ENCODE measurements at regions not wholly inside any gene's neighbourhood (a gene's known extent, or its start where the extent isn't known, plus 50 kb on each side); places are given as distances from the start of the nearest gene placed in this dataset.

DNA sequence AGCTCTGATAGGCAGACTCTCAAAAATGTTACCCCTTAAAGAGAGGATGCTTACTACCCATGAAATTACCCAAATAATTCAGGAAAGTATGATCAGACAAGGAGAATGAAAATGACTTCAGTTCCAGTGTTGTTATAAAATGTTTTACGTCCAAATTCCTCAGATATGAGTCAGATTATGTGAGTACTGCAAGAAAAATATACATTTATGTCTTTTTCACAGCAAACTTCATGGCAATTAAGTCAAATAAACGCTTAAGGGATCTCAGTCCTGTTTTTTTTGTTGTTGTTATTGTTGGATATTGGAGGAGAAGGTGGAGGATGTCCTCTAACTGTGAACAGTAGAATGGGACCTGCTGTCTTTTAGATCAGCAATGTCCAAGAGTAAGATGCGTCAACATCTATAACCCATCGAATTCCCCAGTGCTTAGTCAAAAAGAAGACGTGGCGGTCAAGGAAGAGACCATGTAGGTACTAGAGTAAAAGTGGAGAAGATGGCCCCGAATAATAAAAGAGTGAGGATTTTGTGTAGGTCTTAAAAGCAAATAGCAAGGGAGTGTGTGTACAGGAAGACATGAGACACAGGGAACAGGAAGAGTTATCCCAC is 215.4 kb upstream of the IRS2 start:
- 87% methylated on average over 7 of the region's 7 CpGs for WGBS, 2 donors
- TF ChIP-seq POLR2A (IDR thresholded peaks at IDR 0.05), result no peak
- TF ChIP-seq CTCF (IDR thresholded peaks at IDR 0.05), result no peak

DNA sequence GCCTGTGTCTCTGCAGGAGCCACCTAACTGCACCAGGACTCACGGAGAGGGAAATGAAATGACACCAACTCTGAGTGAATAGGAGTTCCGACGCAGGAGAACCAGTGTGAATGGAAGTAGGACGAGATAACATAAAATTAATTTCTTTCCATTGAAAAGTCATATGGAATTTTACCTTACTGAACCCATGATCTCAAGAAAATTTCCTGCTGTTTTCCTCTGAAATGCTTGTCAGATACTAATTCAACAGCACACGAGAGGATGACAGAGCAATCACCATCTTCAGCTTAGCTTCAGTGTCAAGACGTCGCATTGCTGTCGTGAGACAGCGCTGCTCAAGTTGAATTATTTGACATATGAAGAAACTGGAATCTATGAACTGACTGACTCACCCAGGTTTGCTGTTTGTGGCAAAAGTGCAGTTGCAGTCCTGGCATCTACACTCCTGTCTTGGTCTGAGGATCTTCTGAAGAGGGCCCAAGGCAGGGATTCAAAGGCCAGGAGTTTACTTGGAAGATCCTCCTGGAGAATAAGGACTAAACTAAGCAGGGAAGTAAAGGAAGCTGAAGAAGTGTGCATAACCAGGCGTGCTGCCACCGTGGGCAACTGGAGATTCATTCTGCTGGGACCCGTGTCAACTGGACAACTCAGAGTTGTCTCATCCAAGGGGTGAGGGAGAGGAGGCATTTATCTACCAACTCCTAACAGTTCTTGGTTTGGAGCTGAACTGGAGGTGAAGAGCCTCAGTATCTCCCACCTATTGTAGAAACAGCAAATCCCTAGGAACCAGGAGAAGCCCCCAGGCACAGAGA is 214.4 kb upstream of the IRS2 start:
- no peaks in the 10 kb centered on the region for H3K9me3 ChIP-seq
- intact Hi-C loops (cut with DNase I), result no loop called here
- H3K4me1 ChIP-seq, result peaks cover 6 to 24% of the 10 kb centered on the region in 2 donors
- no peak overlapping the region for H3K4me3 ChIP-seq (replicated peaks in 1 of 3)
- 90 to 91% methylated on average over 12 of the region's 12 CpGs for WGBS, 2 donors
- no peaks in the 10 kb centered on the region for H3K27me3 ChIP-seq
- DNase-seq, result no peak
- H3K27ac ChIP-seq, result no peak overlapping the region
- TF ChIP-seq POLR2A (IDR thresholded peaks at IDR 0.05) (no peak), CTCF (IDR thresholded peaks at IDR 0.05) (no peak)
- H3K36me3 ChIP-seq, result no peaks in the 10 kb centered on the region

More for the DNA sequence above, 215.4 kb upstream of the IRS2 start:
- H3K36me3 ChIP-seq, result no peaks in the 10 kb centered on the region
- DNase-seq, result no peak
- intact Hi-C loops (cut with DNase I), result no loop called here
- no peak overlapping the region for H3K4me3 ChIP-seq (replicated peaks in 1 of 3)
- peaks cover 6 to 24% of the 10 kb centered on the region in 2 donors for H3K4me1 ChIP-seq
- H3K27me3 ChIP-seq, result no peaks in the 10 kb centered on the region
- H3K9me3 ChIP-seq, result no peaks in the 10 kb centered on the region
- no peak overlapping the region for H3K27ac ChIP-seq

DNA sequence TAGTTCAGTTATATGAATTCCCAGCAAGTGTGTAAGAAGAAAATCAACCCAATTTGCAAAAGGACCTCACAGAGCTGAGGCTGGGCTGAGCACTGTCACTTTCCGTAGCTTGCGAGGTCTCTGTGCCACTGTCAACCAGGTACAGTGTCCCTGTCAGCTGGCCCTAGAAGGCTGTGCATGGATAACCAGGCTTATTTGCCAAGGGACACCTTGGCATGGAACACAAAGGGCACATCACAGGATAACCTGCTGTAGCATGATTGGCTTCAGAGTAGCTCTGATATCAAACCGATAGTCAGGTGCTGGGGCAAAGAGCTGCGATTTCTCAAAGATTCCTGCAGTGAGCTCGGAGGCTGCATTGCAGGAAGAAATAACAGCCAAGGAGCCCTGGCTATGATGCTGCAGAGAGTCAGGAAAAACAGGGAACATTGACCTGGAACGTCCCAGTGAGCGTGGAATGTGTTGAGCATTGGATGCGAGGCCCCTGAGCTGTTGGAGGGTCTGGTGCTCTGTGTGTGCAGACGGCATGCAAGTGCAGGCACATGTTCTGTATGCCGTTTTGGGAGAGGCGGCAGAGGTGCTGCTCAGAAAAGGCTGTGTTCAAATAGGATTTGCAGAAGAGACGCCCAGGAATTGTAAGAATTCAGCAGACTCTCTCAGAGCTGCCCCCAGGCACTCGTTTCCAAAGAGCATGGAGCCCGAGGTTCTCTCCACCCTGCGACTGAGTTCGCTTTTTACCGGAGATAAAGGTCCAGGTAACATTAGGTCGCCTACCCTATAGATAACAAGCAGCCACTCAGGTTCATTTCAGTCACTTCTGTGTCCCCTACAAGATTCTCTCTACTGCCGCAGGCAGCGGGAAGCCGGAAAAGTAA is 213.5 kb upstream of the IRS2 start:
- WGBS, 2 donors, result 60 to 65% methylated on average over 21 of the region's 21 CpGs
- Histone ChIP-seq H3K27me3 (no peaks in the 10 kb centered on the region), H3K27ac (no peak overlapping the region), H3K4me1 (peaks cover 6 to 24% of the 10 kb centered on the region in 2 donors), H3K4me3 (replicated peaks in 1 of 3) (no peak overlapping the region), H3K36me3 (no peaks in the 10 kb centered on the region), H3K9me3 (no peaks in the 10 kb centered on the region)
- no peak for DNase-seq
- no peak for TF ChIP-seq CTCF (IDR thresholded peaks at IDR 0.05)
- TF ChIP-seq POLR2A (IDR thresholded peaks at IDR 0.05), result no peak
- intact Hi-C loops (cut with DNase I), result no loop called here

GRCh38 chr13:109998684-109999533 is 212.5 kb upstream of the IRS2 start:
- H3K9me3 ChIP-seq, result no peaks in the 10 kb centered on the region
- H3K36me3 ChIP-seq, result no peaks in the 10 kb centered on the region
- WGBS, 2 donors, result 41 to 45% methylated on average over 5 of the region's 5 CpGs
- no peak for TF ChIP-seq CTCF (IDR thresholded peaks at IDR 0.05)
- TF ChIP-seq POLR2A (IDR thresholded peaks at IDR 0.05), result no peak
- peaks cover 6 to 24% of the 10 kb centered on the region in 2 donors for H3K4me1 ChIP-seq
- no peaks in the 10 kb centered on the region for H3K27me3 ChIP-seq
- intact Hi-C loops (cut with DNase I), result no loop called here
- no peak for DNase-seq
- H3K27ac ChIP-seq, result no peak overlapping the region
- no peak overlapping the region for H3K4me3 ChIP-seq (replicated peaks in 1 of 3)

Measured in thyroid gland (tissue), 4 donors.